ENCODE measurements at regions not wholly inside any gene's neighbourhood (a gene's known extent, or its start where the extent isn't known, plus 50 kb on each side); places are given as distances from the start of the nearest gene placed in this dataset.

GRCh38 chr13:26824581-26824980 lies 64.0 kb upstream of the GPR12 start:
- no peak for TF ChIP-seq CTCF (IDR thresholded peaks at IDR 0.05; ENCODE audit: low read length, missing control alignments)
- DNase-seq (ENCODE audit: low read depth), result no peak
- H3K4me3 ChIP-seq (replicated peaks; ENCODE audit: low read depth, low read length), result no peak overlapping the region

- DNase-seq (ENCODE audit: low read depth), result no peak
- TF ChIP-seq CTCF (IDR thresholded peaks at IDR 0.05; ENCODE audit: low read length, missing control alignments), result no peak
Measured at GRCh38 chr13:26822146-26822545, 61.6 kb upstream of the GPR12 start.

GRCh38 chr13:26821672-26822071 lies 61.1 kb upstream of the GPR12 start:
- no peak for TF ChIP-seq CTCF (IDR thresholded peaks at IDR 0.05; ENCODE audit: low read length, missing control alignments)
- no peak for DNase-seq (ENCODE audit: low read depth)
- H3K4me3 ChIP-seq (replicated peaks; ENCODE audit: low read depth, low read length), result no peak overlapping the region

More at GRCh38 chr13:26822146-26822545, 61.6 kb upstream of the GPR12 start:
- H3K4me3 ChIP-seq (replicated peaks; ENCODE audit: low read depth, low read length), result no peak overlapping the region

- DNase-seq (ENCODE audit: low read depth), result no peak
Measured at GRCh38 chr13:26820871-26821270, 60.3 kb upstream of the GPR12 start.

GRCh38 chr13:26819046-26819445 lies 58.5 kb upstream of the GPR12 start:
- no peak for TF ChIP-seq CTCF (IDR thresholded peaks at IDR 0.05; ENCODE audit: low read length, missing control alignments)
- no peak overlapping the region for H3K4me3 ChIP-seq (replicated peaks; ENCODE audit: low read depth, low read length)
- DNase-seq (ENCODE audit: low read depth), result no peak

More at GRCh38 chr13:26820871-26821270, 60.3 kb upstream of the GPR12 start:
- TF ChIP-seq CTCF (IDR thresholded peaks at IDR 0.05; ENCODE audit: low read length, missing control alignments), result no peak
- no peak overlapping the region for H3K4me3 ChIP-seq (replicated peaks; ENCODE audit: low read depth, low read length)

GRCh38 chr13:26816881-26817280 lies 56.3 kb upstream of the GPR12 start:
- no peak for DNase-seq (ENCODE audit: low read depth)
- H3K4me3 ChIP-seq (replicated peaks; ENCODE audit: low read depth, low read length), result no peak overlapping the region
- no peak for TF ChIP-seq CTCF (IDR thresholded peaks at IDR 0.05; ENCODE audit: low read length, missing control alignments)

- no peak for DNase-seq (ENCODE audit: low read depth)
- no peak for TF ChIP-seq CTCF (IDR thresholded peaks at IDR 0.05; ENCODE audit: low read length, missing control alignments)
- H3K4me3 ChIP-seq (replicated peaks; ENCODE audit: low read depth, low read length), result no peak overlapping the region
Measured at GRCh38 chr13:26813980-26814348, 53.4 kb upstream of the GPR12 start.

Data from fibroblast of pulmonary artery (primary cell).